SK-N-SH treated with all-trans-retinoic acid at 6 μM for 48 hours (cell line): ENCODE measurements at regions not wholly inside any gene's neighbourhood (a gene's known extent, or its start where the extent isn't known, plus 50 kb on each side); places are given as distances from the start of the nearest gene placed in this dataset.
"Not testable (repeated sequence)": the region's sequence is repeated elsewhere in the genome, so short reads cannot be mapped to it uniquely, and the experiment has no call there.

Source experiments
- ATAC-seq: fragments of 200-7000 bp; cut with Tn5 transposase; 3 replicates; pipeline ENCODE4 v1.9.1; 2020; ENCODE audit warnings: mild to moderate bottlenecking, moderate library complexity
- ARNTL ChIP-seq: fragments of 450-650 bp; formaldehyde crosslinking; IDR thresholded peaks from 2 replicates; pipeline ENCODE4 v1.5.0; 2020; ENCODE audit warnings: low read depth, mild to moderate bottlenecking, moderate library complexity, borderline replicate concordance
- BACH2 ChIP-seq: fragments of 250-450 bp; sonication (Bioruptor Pico); IDR thresholded peaks from 2 replicates; pipeline ENCODE4 v1.9.0; 2021; ENCODE audit warnings: mild to moderate bottlenecking, borderline replicate concordance
- CSDC2 ChIP-seq: fragments of 250-450 bp; sonication (Bioruptor Pico); IDR thresholded peaks from 2 replicates; pipeline ENCODE4 v1.5.0; 2020; ENCODE audit warnings: mild to moderate bottlenecking, moderate library complexity
- ESRRG ChIP-seq: fragments of 250-450 bp; sonication (Bioruptor Pico); IDR thresholded peaks from 2 replicates; pipeline ENCODE4 v1.6.1; 2021; ENCODE audit warnings: mild to moderate bottlenecking
- GLIS3 ChIP-seq: fragments of 250-450 bp; sonication (Bioruptor Pico); IDR thresholded peaks from 2 replicates; pipeline ENCODE4 v1.5.0; 2020; ENCODE audit warnings: mild to moderate bottlenecking, moderate library complexity
- ISL1 ChIP-seq: fragments of 250-450 bp; sonication (Bioruptor Pico); IDR thresholded peaks from 2 replicates; pipeline ENCODE4 v2.1.2; 2022; ENCODE audit warnings: mild to moderate bottlenecking, moderate library complexity
- OSR1 ChIP-seq: fragments of 250-450 bp; sonication (Bioruptor Pico); IDR thresholded peaks from 2 replicates; pipeline ENCODE4 v1.8.0; 2022; ENCODE audit warnings: moderate library complexity, mild to moderate bottlenecking, inconsistent platforms
- POU6F1 ChIP-seq: fragments of 250-450 bp; sonication (Bioruptor Pico); IDR thresholded peaks from 2 replicates; pipeline ENCODE4 v1.8.0; 2021; ENCODE audit warnings: low read depth, mild to moderate bottlenecking, moderate library complexity, borderline replicate concordance
- PPARA ChIP-seq: fragments of 250-450 bp; sonication (Bioruptor Pico); IDR thresholded peaks from 2 replicates; pipeline ENCODE4 v1.5.0; 2020; ENCODE audit warnings: mild to moderate bottlenecking, borderline replicate concordance
- RARB ChIP-seq: fragments of 250-450 bp; sonication (Bioruptor Pico); IDR thresholded peaks from 2 replicates; pipeline ENCODE4 v1.8.0; 2021; ENCODE audit warnings: mild to moderate bottlenecking, moderate library complexity
- SNAI2 ChIP-seq: fragments of 250-450 bp; sonication (Bioruptor Pico); IDR thresholded peaks from 2 replicates; pipeline ENCODE4 v1.5.0; 2020; ENCODE audit warnings: mild to moderate bottlenecking, moderate library complexity
- TCF4 ChIP-seq: fragments of 250-450 bp; sonication (Bioruptor Pico); IDR thresholded peaks from 2 replicates; pipeline ENCODE4 v1.8.0; 2021; ENCODE audit warnings: mild to moderate bottlenecking, moderate library complexity, borderline replicate concordance
- TOX ChIP-seq: fragments of 250-450 bp; sonication (Bioruptor Pico); IDR thresholded peaks from 2 replicates; pipeline ENCODE4 v1.8.0; 2021; ENCODE audit warnings: mild to moderate bottlenecking, moderate library complexity, borderline replicate concordance
- ZC3H10 ChIP-seq: fragments of 250-450 bp; sonication (Bioruptor Pico); IDR thresholded peaks from 2 replicates; pipeline ENCODE4 v1.5.1; 2021; ENCODE audit warnings: mild to moderate bottlenecking, moderate library complexity
- ZFP3 ChIP-seq: fragments of 250-450 bp; sonication (Bioruptor Pico); IDR thresholded peaks from 2 replicates; pipeline ENCODE4 v1.5.0; 2020; ENCODE audit warnings: mild to moderate bottlenecking, moderate library complexity
- ZNF565 ChIP-seq: fragments of 450-650 bp; formaldehyde crosslinking; conservative IDR thresholded peaks from 2 replicates; pipeline ENCODE4 v1.5.0; 2020; ENCODE audit warnings: low read depth, mild to moderate bottlenecking, moderate library complexity
- ZNF8 ChIP-seq: fragments of 450-650 bp; formaldehyde crosslinking; IDR thresholded peaks from 2 replicates; pipeline ENCODE4 v1.5.0; 2020; ENCODE audit warnings: mild to moderate bottlenecking, moderate library complexity
- TF ChIP-seq, protein P1 (sequence below): fragments of 250-450 bp; sonication (Bioruptor Pico); IDR thresholded peaks from 2 replicates; pipeline ENCODE4 v1.5.1; 2020; ENCODE audit warnings: low read depth, mild to moderate bottlenecking, moderate library complexity
- TF ChIP-seq, protein P2 (sequence below): fragments of 250-450 bp; sonication (Bioruptor Pico); IDR thresholded peaks from 2 replicates; pipeline ENCODE4 v1.5.1; 2021; ENCODE audit warnings: mild to moderate bottlenecking, moderate library complexity
- TF ChIP-seq, protein P3 (sequence below): fragments of 250-450 bp; sonication (Bioruptor Pico); IDR thresholded peaks from 2 replicates; pipeline ENCODE4 v1.8.0; 2020; ENCODE audit warnings: mild to moderate bottlenecking, moderate library complexity, borderline replicate concordance

- ATAC-seq = no peak
- TF ChIP-seq ZC3H10 = no peak
- no peak for TF ChIP-seq RARB (CRISPR knock-in tag)
- TF ChIP-seq PPARA (CRISPR knock-in tag) = no peak
- TF ChIP-seq ISL1 (CRISPR knock-in tag) = no peak
- TF ChIP-seq, protein P1, sequence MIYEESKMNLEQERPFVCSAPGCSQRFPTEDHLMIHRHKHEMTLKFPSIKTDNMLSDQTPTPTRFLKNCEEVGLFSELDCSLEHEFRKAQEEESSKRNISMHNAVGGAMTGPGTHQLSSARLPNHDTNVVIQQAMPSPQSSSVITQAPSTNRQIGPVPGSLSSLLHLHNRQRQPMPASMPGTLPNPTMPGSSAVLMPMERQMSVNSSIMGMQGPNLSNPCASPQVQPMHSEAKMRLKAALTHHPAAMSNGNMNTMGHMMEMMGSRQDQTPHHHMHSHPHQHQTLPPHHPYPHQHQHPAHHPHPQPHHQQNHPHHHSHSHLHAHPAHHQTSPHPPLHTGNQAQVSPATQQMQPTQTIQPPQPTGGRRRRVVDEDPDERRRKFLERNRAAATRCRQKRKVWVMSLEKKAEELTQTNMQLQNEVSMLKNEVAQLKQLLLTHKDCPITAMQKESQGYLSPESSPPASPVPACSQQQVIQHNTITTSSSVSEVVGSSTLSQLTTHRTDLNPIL (CRISPR knock-in tag) = no peak
- TF ChIP-seq ZFP3 (CRISPR knock-in tag) = no peak
- no peak for TF ChIP-seq CSDC2 (CRISPR knock-in tag)
- no peak for TF ChIP-seq POU6F1 (CRISPR knock-in tag)
- no peak for TF ChIP-seq GLIS3 (CRISPR knock-in tag)
- TF ChIP-seq ZNF8 (CRISPR knock-in tag) = no peak
- TF ChIP-seq TOX (CRISPR knock-in tag) = no peak
- no peak for TF ChIP-seq OSR1 (CRISPR knock-in tag)
- TF ChIP-seq SNAI2 (CRISPR knock-in tag) = no peak
- no peak for TF ChIP-seq TCF4 (CRISPR knock-in tag)
- no peak for TF ChIP-seq ESRRG (CRISPR knock-in tag)
These were observed 109.9 kb downstream of the RPLP1 start for GRCh38 chr15:69562564-69562963.

- no peak for ATAC-seq
These were observed 112.5 kb downstream of the RPLP1 start for GRCh38 chr15:69565066-69565655.

DNA sequence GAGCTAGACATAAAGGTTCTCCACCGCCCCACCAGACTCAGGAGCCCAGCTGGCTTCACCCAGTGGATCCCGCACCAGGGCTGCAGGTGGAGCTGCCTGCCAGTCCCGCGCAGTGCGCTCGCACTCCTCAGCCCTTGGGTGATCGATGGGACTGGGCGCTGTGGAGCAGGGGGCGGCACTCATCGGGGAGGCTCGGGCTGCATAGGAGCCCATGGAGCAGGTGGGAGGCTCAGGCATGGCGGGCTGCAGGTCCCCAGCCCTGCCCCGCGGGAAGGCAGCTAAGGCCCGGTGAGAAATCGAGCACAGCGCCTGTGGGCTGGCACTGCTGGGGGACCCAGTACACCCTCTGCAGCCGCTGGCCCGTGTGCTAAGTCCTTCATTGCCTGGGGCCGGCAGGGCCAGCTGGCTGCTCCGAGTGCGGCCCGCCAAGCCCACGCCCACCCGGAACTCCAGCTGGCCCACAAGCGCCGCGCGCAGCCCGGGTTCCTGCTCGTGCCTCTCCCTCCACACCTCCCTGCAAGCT is 114.7 kb downstream of the RPLP1 start:
- not testable (repeated sequence) for ATAC-seq

More at GRCh38 chr15:69565066-69565655, 112.5 kb downstream of the RPLP1 start:
- TF ChIP-seq, protein P2, sequence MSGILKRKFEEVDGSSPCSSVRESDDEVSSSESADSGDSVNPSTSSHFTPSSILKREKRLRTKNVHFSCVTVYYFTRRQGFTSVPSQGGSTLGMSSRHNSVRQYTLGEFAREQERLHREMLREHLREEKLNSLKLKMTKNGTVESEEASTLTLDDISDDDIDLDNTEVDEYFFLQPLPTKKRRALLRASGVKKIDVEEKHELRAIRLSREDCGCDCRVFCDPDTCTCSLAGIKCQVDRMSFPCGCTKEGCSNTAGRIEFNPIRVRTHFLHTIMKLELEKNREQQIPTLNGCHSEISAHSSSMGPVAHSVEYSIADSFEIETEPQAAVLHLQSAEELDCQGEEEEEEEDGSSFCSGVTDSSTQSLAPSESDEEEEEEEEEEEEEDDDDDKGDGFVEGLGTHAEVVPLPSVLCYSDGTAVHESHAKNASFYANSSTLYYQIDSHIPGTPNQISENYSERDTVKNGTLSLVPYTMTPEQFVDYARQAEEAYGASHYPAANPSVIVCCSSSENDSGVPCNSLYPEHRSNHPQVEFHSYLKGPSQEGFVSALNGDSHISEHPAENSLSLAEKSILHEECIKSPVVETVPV (CRISPR knock-in tag) = no peak
- TF ChIP-seq ZNF8 (CRISPR knock-in tag) (no peak), RARB (CRISPR knock-in tag) (no peak), TOX (CRISPR knock-in tag) (no peak), POU6F1 (CRISPR knock-in tag) (no peak), ZNF565 (no peak), BACH2 (CRISPR knock-in tag) (no peak), ARNTL (CRISPR knock-in tag) (no peak)
- TF ChIP-seq, protein P3, sequence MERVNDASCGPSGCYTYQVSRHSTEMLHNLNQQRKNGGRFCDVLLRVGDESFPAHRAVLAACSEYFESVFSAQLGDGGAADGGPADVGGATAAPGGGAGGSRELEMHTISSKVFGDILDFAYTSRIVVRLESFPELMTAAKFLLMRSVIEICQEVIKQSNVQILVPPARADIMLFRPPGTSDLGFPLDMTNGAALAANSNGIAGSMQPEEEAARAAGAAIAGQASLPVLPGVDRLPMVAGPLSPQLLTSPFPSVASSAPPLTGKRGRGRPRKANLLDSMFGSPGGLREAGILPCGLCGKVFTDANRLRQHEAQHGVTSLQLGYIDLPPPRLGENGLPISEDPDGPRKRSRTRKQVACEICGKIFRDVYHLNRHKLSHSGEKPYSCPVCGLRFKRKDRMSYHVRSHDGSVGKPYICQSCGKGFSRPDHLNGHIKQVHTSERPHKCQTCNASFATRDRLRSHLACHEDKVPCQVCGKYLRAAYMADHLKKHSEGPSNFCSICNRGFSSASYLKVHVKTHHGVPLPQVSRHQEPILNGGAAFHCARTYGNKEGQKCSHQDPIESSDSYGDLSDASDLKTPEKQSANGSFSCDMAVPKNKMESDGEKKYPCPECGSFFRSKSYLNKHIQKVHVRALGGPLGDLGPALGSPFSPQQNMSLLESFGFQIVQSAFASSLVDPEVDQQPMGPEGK (CRISPR knock-in tag) = no peak
